ENCODE measurements at regions not wholly inside any gene's neighbourhood (a gene's known extent, or its start where the extent isn't known, plus 50 kb on each side); places are given as distances from the start of the nearest gene placed in this dataset.

GRCh38 chr3:28690176-28690575 is 341.6 kb upstream of the AZI2 start:
- no peak overlapping the region for H3K4me2 ChIP-seq (replicated peaks; ENCODE audit: extremely low read depth, low read length, poor library complexity, severe bottlenecking)
- no peaks in the 10 kb centered on the region for H3K9me3 ChIP-seq (replicated peaks in 1 of 2; ENCODE audit: control insufficient read depth in 1 of 2, insufficient read depth in 1 of 2, low read length in 2 of 2)
- H3K27me3 Mint-ChIP-seq (ENCODE audit: low read depth in 3 of 3), result peaks cover 0 to 2% (median 0%) of the 10 kb centered on the region in 3 donors
- WGBS (ENCODE audit: insufficient coverage), result no CpG with 5 or more reads among the region's 2 CpGs
- no peak overlapping the region for H2AFZ ChIP-seq (ENCODE audit: insufficient read depth, low read depth, low read length, poor library complexity, severe bottlenecking)
- H3K4me1 ChIP-seq (ENCODE audit: control insufficient read depth in 1 of 2, insufficient read depth in 2 of 2, low read length in 2 of 2), result no peaks in the 10 kb centered on the region
- no peaks in the 10 kb centered on the region for H3K36me3 ChIP-seq (replicated peaks in 1 of 2; ENCODE audit: control insufficient read depth in 1 of 2, insufficient read depth in 2 of 2, low read length in 2 of 2)
- H3K27ac ChIP-seq (ENCODE audit: low read depth in 1 of 2, low read length in 2 of 2), result no peak overlapping the region
- no peak overlapping the region for H3K4me3 Mint-ChIP-seq
- H3K9me3 Mint-ChIP-seq, result peaks cover 0 to 8% (median 4%) of the 10 kb centered on the region in 7 donors
- no peaks in the 10 kb centered on the region for H3K4me1 Mint-ChIP-seq
- DNase-seq, result no peak
- no peak overlapping the region for H3K9ac ChIP-seq (ENCODE audit: insufficient read depth, low read length, poor library complexity, severe bottlenecking)
- H3K36me3 Mint-ChIP-seq, result no peaks in the 10 kb centered on the region
- no peak for TF ChIP-seq CTCF (IDR thresholded peaks at IDR 0.05)
- no peaks in the 10 kb centered on the region for H3K79me2 ChIP-seq (ENCODE audit: insufficient read depth, low read length)
- H3K27ac Mint-ChIP-seq, result no peak overlapping the region
- no peaks in the 10 kb centered on the region for H4K20me1 ChIP-seq (ENCODE audit: insufficient read depth, low read length)
- H3K4me3 ChIP-seq (replicated peaks in 1 of 3; ENCODE audit: low read depth in 2 of 3, low read length in 3 of 3), result no peak overlapping the region
- no peaks in the 10 kb centered on the region for H3K27me3 ChIP-seq (ENCODE audit: control insufficient read depth in 2 of 2, insufficient read depth in 2 of 2, low read length in 2 of 2)
- intact Hi-C loops (cut with micrococcal nuclease), result no loop called here

GRCh38 chr3:28698706-28699105 is 350.1 kb upstream of the AZI2 start:
- Mint-ChIP-seq H3K36me3 (no peaks in the 10 kb centered on the region), H3K4me1 (no peaks in the 10 kb centered on the region), H3K9me3 (peaks cover 0 to 17% (median 7%) of the 10 kb centered on the region in 7 donors), H3K4me3 (no peak overlapping the region), H3K27me3 (ENCODE audit: low read depth in 3 of 3) (no peaks in the 10 kb centered on the region), H3K27ac (no peak overlapping the region)
- WGBS (ENCODE audit: insufficient coverage), result 100% methylated on average over 1 of the region's 2 CpGs
- H3K36me3 ChIP-seq (replicated peaks in 1 of 2; ENCODE audit: control insufficient read depth in 1 of 2, insufficient read depth in 2 of 2, low read length in 2 of 2), result no peaks in the 10 kb centered on the region
- H3K4me1 ChIP-seq (ENCODE audit: control insufficient read depth in 1 of 2, insufficient read depth in 2 of 2, low read length in 2 of 2), result no peaks in the 10 kb centered on the region
- H3K27me3 ChIP-seq (ENCODE audit: control insufficient read depth in 2 of 2, insufficient read depth in 2 of 2, low read length in 2 of 2), result no peaks in the 10 kb centered on the region
- no peak for DNase-seq
- H3K4me3 ChIP-seq (replicated peaks in 1 of 3; ENCODE audit: low read depth in 2 of 3, low read length in 3 of 3), result no peak overlapping the region
- peaks cover 0 to 6% of the 10 kb centered on the region in 2 donors for H3K9me3 ChIP-seq (replicated peaks in 1 of 2; ENCODE audit: control insufficient read depth in 1 of 2, insufficient read depth in 1 of 2, low read length in 2 of 2)
- no peak overlapping the region for H3K27ac ChIP-seq (ENCODE audit: low read depth in 1 of 2, low read length in 2 of 2)
- TF ChIP-seq CTCF (IDR thresholded peaks at IDR 0.05), result no peak
- intact Hi-C loops (cut with micrococcal nuclease), result no loop called here
- H4K20me1 ChIP-seq (ENCODE audit: insufficient read depth, low read length), result no peaks in the 10 kb centered on the region
- no peak overlapping the region for H3K4me2 ChIP-seq (replicated peaks; ENCODE audit: extremely low read depth, low read length, poor library complexity, severe bottlenecking)
- H3K9ac ChIP-seq (ENCODE audit: insufficient read depth, low read length, poor library complexity, severe bottlenecking), result no peak overlapping the region
- H2AFZ ChIP-seq (ENCODE audit: insufficient read depth, low read depth, low read length, poor library complexity, severe bottlenecking), result no peak overlapping the region
- H3K79me2 ChIP-seq (ENCODE audit: insufficient read depth, low read length), result no peaks in the 10 kb centered on the region

Measured in CD14-positive monocyte (primary cell).